GM12865 (cell line): ENCODE measurements at regions not wholly inside any gene's neighbourhood (a gene's known extent, or its start where the extent isn't known, plus 50 kb on each side); places are given as distances from the start of the nearest gene placed in this dataset.

Experiments used
- DNase-seq: peaks from one replicate; pipeline ENCODE4 v3.0.0; 2010; ENCODE audit warnings: low read depth
- H3K4me3 ChIP-seq: 2 replicates; pipeline ENCODE4 v1.5.1; 2011; ENCODE audit warnings: mild to moderate bottlenecking, low read depth, low read length, control low read depth
- TF ChIP-seq, protein P1 (sequence below): IDR thresholded peaks from 2 replicates; pipeline ENCODE4 v1.5.1; 2011; ENCODE audit warnings: low read length, control low read depth, low read depth, inconsistent platforms; ENCODE audit not compliant: insufficient read depth; ENCODE audit errors: missing control alignments

DNA sequence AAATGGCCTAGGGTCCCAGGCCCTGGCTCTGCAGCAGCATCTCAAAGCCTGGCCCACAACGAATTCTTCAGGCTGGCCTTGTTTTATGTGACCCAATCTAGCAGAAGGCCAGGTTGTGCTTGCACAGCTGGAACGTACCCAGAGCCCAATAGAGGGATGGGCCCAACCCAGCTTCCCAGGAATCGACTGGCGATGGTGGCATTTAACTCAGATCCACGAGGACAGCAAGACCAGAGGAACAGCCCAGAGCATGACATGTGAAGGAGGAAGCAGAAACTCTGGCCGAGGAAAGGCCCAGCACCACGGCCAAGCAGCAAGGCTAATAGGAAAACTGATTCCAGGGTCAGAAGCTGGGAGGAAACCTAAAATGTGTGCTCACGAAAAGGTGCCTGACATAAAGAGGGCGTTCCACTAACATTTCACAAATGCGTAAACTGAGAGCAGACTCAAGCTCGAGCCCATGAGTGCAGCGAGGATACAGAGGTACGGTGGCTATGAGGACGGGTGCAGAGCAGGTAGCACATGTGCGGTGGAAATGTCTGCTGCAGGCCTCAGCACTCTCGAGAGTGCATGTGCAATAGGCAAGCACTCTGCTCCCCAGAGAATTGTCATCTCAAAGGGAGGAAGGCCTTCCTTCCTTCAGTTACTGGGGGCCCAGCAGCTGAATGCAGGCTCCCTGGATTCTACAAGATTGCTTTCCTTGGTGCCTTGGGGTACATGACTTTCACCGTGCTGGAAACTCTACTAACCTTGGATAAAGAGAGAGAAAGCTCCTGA, 156.9 kb upstream of the GLI2 start:
- H3K4me3 ChIP-seq = no peak overlapping the region
- TF ChIP-seq, protein P1, sequence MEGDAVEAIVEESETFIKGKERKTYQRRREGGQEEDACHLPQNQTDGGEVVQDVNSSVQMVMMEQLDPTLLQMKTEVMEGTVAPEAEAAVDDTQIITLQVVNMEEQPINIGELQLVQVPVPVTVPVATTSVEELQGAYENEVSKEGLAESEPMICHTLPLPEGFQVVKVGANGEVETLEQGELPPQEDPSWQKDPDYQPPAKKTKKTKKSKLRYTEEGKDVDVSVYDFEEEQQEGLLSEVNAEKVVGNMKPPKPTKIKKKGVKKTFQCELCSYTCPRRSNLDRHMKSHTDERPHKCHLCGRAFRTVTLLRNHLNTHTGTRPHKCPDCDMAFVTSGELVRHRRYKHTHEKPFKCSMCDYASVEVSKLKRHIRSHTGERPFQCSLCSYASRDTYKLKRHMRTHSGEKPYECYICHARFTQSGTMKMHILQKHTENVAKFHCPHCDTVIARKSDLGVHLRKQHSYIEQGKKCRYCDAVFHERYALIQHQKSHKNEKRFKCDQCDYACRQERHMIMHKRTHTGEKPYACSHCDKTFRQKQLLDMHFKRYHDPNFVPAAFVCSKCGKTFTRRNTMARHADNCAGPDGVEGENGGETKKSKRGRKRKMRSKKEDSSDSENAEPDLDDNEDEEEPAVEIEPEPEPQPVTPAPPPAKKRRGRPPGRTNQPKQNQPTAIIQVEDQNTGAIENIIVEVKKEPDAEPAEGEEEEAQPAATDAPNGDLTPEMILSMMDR = no peak
- DNase-seq = no peak

DNA sequence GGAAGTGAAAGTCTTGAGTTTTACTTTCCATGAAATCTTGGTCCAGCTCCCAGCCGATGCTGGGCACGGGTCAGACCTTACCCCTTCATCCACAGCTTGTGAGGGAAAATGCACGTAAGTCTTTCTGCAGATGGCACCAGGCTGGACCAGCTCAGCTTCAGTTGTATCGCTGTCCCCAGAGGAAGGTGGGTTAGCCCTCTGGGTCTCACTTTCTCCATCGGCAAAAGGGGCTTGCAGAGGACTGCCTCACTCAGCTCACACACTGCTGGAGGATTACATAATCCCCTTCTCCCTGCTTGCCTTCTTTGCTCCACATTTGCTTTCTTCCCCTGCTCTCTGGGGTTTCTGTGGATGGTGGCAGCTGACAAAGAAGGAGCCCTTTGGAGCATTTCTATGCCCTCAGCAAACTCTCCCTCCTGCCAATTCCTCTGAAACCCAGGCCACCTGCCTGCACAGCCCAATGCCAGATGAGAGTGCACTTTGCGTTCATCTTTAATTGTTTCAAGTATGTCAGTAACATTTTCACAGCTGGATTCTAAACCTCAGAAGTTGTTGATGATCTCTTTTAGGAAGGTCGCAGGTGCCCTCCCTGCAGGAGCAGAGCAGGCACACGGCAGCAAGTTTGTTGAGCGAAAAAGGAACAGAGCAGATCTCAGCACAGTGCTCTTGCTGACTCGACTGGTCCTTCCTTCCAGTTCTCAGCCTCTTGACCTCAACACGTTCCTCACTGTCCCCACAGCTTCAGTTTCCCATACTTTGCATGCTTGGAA, 155.6 kb upstream of the GLI2 start:
- H3K4me3 ChIP-seq = no peak overlapping the region
- no peak for DNase-seq

DNA sequence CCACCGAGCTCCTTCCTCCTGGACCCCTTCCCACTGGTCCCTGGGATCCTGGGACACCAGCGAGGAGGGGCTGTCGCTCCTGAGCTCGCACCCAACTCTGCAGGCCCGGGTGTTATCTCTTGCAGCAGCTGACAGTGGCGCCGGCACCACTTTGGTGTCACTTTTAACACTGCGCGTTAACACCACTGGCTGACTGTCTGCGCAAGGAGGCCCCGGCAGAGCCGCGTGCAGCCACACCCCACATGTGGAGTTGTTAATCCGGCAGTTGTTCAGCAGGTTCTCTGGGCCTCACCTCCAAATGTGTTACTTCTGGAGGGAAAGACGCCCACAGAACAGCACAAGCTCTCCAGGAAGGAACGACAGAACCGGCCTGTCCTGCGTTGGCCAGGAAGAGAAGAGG, 155.0 kb upstream of the GLI2 start:
- TF ChIP-seq, protein P1 = no peak

More for the DNA sequence above, 155.6 kb upstream of the GLI2 start:
- TF ChIP-seq, protein P1 = no peak

DNA sequence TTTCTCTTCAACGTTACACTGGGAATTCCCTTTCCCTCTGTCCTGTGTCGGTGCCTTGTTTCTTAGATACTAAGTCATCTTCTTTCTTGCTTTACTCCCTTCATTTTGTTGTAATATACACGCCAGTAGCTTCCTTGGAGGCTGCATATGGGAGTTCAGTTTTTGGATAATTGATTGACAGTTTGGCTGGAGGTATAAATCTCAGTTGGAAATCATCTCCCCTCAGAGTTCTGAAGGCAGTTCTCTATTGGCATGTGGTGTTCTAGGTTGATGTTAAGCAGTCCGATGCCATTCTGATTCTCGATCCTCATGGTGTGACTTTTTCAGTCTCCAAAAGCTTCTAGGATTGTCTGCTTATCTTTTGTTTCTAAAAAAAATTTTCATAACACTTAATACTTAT, 152.5 kb upstream of the GLI2 start:
- H3K4me3 ChIP-seq = no peak overlapping the region
- no peak for DNase-seq
- TF ChIP-seq, protein P1 = no peak

More for the DNA sequence above, 155.0 kb upstream of the GLI2 start:
- DNase-seq = no peak
- no peak overlapping the region for H3K4me3 ChIP-seq

DNA sequence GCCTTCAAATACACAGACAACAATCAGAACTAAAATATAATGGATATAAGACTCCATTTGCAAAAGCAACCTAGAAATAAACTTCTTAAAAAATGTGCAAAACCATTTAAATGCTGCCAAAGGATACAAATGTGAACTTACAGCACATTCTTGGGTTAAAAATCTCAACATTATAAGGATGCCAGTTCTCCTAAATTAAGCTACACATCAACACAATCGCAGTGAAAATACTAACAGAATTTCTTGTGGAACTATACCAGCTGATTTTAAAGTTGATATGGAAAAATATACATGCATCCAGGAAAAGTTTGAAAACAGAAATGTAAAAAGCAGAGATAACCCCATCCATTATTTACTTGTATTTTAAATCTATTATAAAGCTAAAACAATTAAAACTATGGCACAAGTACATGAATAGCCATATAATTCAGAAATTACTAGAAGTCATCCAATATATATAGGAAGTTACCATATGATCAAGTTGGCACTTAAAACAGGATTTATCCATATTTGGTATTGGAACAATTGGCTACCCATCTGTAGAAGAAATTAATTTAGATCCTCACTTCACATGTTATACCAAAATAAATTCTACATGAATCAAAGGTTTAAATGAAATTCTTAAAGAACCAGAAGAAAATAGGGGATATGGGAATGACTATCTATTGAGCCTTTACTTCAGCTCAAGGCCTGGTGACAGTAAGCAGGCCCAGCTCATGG, 151.7 kb upstream of the GLI2 start:
- TF ChIP-seq, protein P1 = no peak
- no peak for DNase-seq
- no peak overlapping the region for H3K4me3 ChIP-seq

DNA sequence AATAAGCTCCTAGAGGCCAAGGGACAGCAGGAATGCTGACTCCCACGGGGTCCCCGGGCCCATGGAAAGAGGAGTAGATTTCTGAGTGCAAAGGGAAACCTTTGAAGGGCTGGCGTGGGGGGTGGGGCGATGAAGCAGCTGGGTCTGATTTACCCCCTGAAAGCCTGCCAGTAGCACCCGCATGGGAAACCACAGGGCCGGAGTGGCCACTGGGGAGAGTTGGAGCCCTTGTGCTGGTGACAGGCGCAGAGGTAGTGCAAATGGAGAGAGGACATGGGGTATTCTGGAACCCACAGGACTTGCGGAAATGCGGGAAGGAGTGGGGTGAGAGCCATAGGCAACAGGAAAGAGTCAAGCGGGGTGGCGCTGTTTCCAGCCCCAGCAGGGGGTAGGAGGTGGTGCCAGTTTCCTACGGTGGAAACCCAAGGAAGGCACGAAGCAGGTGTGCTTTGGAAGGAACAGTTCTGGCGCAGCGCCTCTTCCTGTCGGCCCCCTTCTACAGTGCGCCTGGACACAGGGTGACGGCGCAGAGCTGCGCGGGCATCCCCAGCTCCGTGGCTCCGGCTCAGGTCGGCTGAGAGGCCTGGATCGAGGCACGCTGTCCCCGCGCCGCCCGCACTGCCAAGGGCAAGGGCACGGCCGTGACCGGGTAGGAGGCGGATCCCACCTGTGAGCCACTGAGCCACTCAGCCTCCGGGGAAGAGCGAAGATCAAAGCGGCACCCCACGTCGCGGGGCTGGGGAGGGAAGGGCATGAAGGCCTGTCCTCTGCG, 149.0 kb upstream of the GLI2 start:
- TF ChIP-seq, protein P1 = no peak
- no peak overlapping the region for H3K4me3 ChIP-seq
- no peak for DNase-seq
